H1 (cell line): ENCODE measurements at regions not wholly inside any gene's neighbourhood (a gene's known extent, or its start where the extent isn't known, plus 50 kb on each side); places are given as distances from the start of the nearest gene placed in this dataset.

Experiments
- BACH1 ChIP-seq: IDR thresholded peaks from 2 replicates; pipeline ENCODE4 v1.6.1; 2012; ENCODE audit warnings: low read length, improper control_type of control experiment
- CEBPB ChIP-seq: IDR thresholded peaks from 2 replicates; pipeline ENCODE4 v1.6.1; 2012; ENCODE audit warnings: low read depth, low read length
- JUND ChIP-seq: IDR thresholded peaks from 2 replicates; pipeline ENCODE4 v1.6.1; 2011; ENCODE audit warnings: mild to moderate bottlenecking, improper control_type of control experiment, low read length
- RAD21 ChIP-seq, 2 experiments: IDR thresholded peaks in 1 of 2; conservative IDR thresholded peaks in 1 of 2; 2 replicates each; pipeline ENCODE4 v1.6.1; 2011; ENCODE audit warnings: low read depth in 2 of 2, low read length in 2 of 2, improper control_type of control experiment in 1 of 2, inconsistent platforms in 1 of 2, mild to moderate bottlenecking in 1 of 2, moderate library complexity in 1 of 2
- SP1 ChIP-seq: IDR thresholded peaks from 2 replicates; pipeline ENCODE4 v1.6.1; 2011; ENCODE audit warnings: low read depth, low read length
- ZNF274 ChIP-seq: IDR thresholded peaks from 2 replicates; pipeline ENCODE4 v1.7.0; 2012; ENCODE audit warnings: low read length, borderline replicate concordance; ENCODE audit errors: extremely low read depth

DNA sequence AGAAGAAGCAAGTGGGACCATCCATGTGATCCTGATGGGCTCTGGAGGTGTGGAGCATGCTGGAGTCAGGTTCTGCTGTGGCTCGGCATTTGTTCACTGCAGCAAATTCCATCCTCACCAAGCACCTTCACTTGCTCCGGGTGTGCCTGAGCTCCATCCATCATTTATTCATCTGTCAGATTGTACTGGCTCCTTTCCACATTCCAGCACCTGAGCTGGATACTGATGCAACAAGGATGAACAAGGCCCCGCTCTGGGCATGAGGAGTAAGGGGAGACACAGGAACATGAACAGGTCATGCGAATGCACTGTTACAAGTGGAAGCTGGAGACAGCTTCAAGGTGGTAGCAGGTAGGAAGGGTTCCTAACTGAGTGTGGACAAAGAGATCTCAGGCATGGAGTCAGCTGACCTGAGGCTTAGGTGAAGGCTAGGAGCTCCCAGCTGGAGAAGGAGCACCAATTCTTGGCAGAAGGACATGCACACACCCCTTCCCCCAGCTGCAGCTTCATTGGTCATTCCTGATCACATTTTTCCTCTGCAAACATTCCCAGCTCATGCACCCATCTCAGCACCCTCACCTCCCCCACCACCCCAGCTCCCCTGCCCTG lies 133.7 kb upstream of the ZMIZ1 start (continued):
- TF ChIP-seq ZNF274 (no peak), RAD21 (IDR thresholded peaks at IDR 0.05 in 1 of 2, conservative IDR thresholded peaks at IDR 0.05 in 1 of 2; ENCODE audit: low read depth in 2 of 2, low read length in 2 of 2) (no peak), CEBPB (no peak), SP1 (no peak), JUND (no peak), BACH1 (no peak)
